ENCODE measurements at regions not wholly inside any gene's neighbourhood (a gene's known extent, or its start where the extent isn't known, plus 50 kb on each side); places are given as distances from the start of the nearest gene placed in this dataset.

GRCh38 chr19:30722186-30722585 lies 350.0 kb downstream of the ZNF536 start:
- TF ChIP-seq, protein P1, sequence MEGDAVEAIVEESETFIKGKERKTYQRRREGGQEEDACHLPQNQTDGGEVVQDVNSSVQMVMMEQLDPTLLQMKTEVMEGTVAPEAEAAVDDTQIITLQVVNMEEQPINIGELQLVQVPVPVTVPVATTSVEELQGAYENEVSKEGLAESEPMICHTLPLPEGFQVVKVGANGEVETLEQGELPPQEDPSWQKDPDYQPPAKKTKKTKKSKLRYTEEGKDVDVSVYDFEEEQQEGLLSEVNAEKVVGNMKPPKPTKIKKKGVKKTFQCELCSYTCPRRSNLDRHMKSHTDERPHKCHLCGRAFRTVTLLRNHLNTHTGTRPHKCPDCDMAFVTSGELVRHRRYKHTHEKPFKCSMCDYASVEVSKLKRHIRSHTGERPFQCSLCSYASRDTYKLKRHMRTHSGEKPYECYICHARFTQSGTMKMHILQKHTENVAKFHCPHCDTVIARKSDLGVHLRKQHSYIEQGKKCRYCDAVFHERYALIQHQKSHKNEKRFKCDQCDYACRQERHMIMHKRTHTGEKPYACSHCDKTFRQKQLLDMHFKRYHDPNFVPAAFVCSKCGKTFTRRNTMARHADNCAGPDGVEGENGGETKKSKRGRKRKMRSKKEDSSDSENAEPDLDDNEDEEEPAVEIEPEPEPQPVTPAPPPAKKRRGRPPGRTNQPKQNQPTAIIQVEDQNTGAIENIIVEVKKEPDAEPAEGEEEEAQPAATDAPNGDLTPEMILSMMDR (conservative IDR thresholded peaks at IDR 0.05 in 1 of 2, IDR thresholded peaks at IDR 0.05 in 1 of 2; ENCODE audit: extremely low read depth in 1 of 2, insufficient read depth in 1 of 2, low read depth in 1 of 2, low read length in 2 of 2) = no peak
- no peak for TF ChIP-seq EZH2 (IDR thresholded peaks at IDR 0.05; ENCODE audit: borderline replicate concordance, low read length)

Data from mammary epithelial cell (primary cell).